GM23248 (cell line): ENCODE measurements at regions not wholly inside any gene's neighbourhood (a gene's known extent, or its start where the extent isn't known, plus 50 kb on each side); places are given as distances from the start of the nearest gene placed in this dataset.
"Not testable (repeated sequence)": the region's sequence is repeated elsewhere in the genome, so short reads cannot be mapped to it uniquely, and the experiment has no call there.

Experiments
- DNase-seq: peaks from one replicate; pipeline ENCODE4 v3.0.0-alpha.2; 2015
- H2AFZ ChIP-seq: fragments of 200-600 bp; sonication (generic); 2 replicates; pipeline ENCODE4 v1.6.1; 2016; ENCODE audit warnings: antibody characterized with exemption
- H3F3A ChIP-seq: fragments of 200-600 bp; sonication (generic); 2 replicates; pipeline ENCODE4 v1.6.1; 2016; ENCODE audit warnings: mild to moderate bottlenecking, antibody characterized with exemption, mixed run types; ENCODE audit not compliant: insufficient read depth
- H3K27ac ChIP-seq: fragments of 200-600 bp; sonication (generic); 2 replicates; pipeline ENCODE4 v1.5.1; 2016; ENCODE audit warnings: mild to moderate bottlenecking
- H3K27me3 ChIP-seq: fragments of 200-600 bp; sonication (generic); replicated peaks from 2 replicates; pipeline ENCODE4 v1.6.1; 2016; ENCODE audit warnings: mild to moderate bottlenecking; ENCODE audit not compliant: insufficient read depth
- H3K36me3 ChIP-seq: fragments of 200-600 bp; sonication (generic); 2 replicates; pipeline ENCODE4 v1.6.1; 2016; ENCODE audit warnings: low read depth, mild to moderate bottlenecking
- H3K4me1 ChIP-seq: fragments of 200-600 bp; sonication (generic); 2 replicates; pipeline ENCODE4 v1.6.1; 2016; ENCODE audit warnings: mild to moderate bottlenecking; ENCODE audit not compliant: insufficient read depth
- H3K4me2 ChIP-seq: fragments of 200-600 bp; sonication (generic); one replicate; pipeline ENCODE4 v1.6.1; 2016; ENCODE audit warnings: mild to moderate bottlenecking; ENCODE audit not compliant: unreplicated experiment
- H3K4me3 ChIP-seq: fragments of 200-600 bp; sonication (generic); 2 replicates; pipeline ENCODE4 v1.5.1; 2016; ENCODE audit warnings: mild to moderate bottlenecking
- H3K79me2 ChIP-seq: fragments of 200-600 bp; sonication (generic); 2 replicates; pipeline ENCODE4 v1.6.1; 2016; ENCODE audit warnings: mild to moderate bottlenecking; ENCODE audit not compliant: insufficient read depth
- H3K9ac ChIP-seq: fragments of 200-600 bp; sonication (generic); 2 replicates; pipeline ENCODE4 v1.6.1; 2016; ENCODE audit warnings: mild to moderate bottlenecking
- H3K9me2 ChIP-seq: fragments of 200-600 bp; sonication (generic); 2 replicates; pipeline ENCODE4 v1.6.1; 2016; ENCODE audit warnings: mixed run types, mild to moderate bottlenecking, moderate library complexity; ENCODE audit not compliant: insufficient read depth
- H3K9me3 ChIP-seq: fragments of 200-600 bp; sonication (generic); one replicate; pipeline ENCODE4 v1.6.1; 2017; ENCODE audit warnings: low read depth
- H4K20me1 ChIP-seq: fragments of 200-600 bp; sonication (generic); 2 replicates; pipeline ENCODE4 v1.6.0; 2016; ENCODE audit not compliant: insufficient read depth
- EZH2 ChIP-seq: fragments of 200-600 bp; sonication (generic); IDR thresholded peaks from 2 replicates; pipeline ENCODE4 v1.6.1; 2018; ENCODE audit warnings: antibody characterized with exemption, mild to moderate bottlenecking; ENCODE audit not compliant: insufficient read depth, poor library complexity, severe bottlenecking
- EZH2phosphoT487 ChIP-seq: fragments of 200-600 bp; sonication (generic); IDR thresholded peaks from 2 replicates; pipeline ENCODE4 v1.6.1; 2018; ENCODE audit warnings: antibody characterized with exemption, moderate library complexity, mild to moderate bottlenecking, low read depth; ENCODE audit not compliant: insufficient read depth
- WGBS, 2 experiments: methylation state at CpG; one replicate each; pipeline ENCODE4 v1.1.6; 2015 to 2017; ENCODE audit warnings: low lambda C conversion rate in 2 of 2, low coverage in 1 of 2; ENCODE audit errors: missing lambda C conversion rate in 2 of 2; 5-methylcytosine and 5-hydroxymethylcytosine counted together
- in situ Hi-C: fragments of 300-500 bp; cut with MboI; formaldehyde crosslinking; loops from 2 replicates; pipeline ENCODE4 v1.15.0; 2020

DNA sequence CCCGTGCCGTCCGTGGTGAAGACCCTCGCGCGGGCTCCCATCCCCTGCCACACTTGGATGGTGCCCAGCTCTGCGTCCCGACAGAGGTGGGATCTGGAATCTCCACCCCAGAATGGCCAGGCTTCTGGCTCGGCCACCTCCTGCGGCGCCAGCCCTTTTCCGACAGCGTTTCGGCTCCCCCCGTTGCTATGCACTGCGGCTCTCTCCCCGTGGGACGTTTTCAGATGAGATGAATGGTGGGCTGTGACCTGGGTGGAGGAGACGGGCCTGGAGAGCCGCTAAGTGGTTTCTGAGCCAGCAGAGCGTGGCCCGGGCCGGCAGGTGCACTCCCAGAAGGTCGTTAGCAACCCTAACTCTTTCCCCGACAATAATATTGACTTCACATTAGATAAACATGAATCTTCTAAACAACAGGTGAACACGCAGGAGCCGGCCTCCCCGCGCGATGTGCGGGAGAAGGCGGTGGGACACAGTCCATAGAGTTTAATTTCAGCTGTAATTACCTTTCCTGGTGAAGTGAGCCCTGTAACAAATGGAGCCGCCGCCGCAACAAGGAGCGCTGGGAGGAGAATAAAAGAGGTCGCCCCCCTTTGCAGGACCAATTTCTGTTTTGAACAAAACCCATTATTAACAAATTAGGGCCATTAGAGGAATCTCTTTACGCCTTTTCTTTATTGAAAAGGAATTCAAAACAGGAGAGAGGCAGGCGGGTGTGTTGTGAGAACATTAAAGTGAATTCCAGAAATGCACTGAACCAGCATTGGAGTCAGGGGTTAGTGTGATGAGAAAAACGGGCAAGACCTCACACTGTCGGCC lies 294.3 kb upstream of the PFKP start:
- Histone ChIP-seq H3F3A (no peaks in the 10 kb centered on the region), H3K4me2 (no peak overlapping the region), H3K9me3 (no peaks in the 10 kb centered on the region), H3K4me1 (no peaks in the 10 kb centered on the region), H3K9me2 (no peaks in the 10 kb centered on the region), H3K36me3 (no peaks in the 10 kb centered on the region), H3K9ac (no peak overlapping the region), H3K27ac (no peak overlapping the region), H2AFZ (no peak overlapping the region), H3K79me2 (no peaks in the 10 kb centered on the region), H3K4me3 (no peak overlapping the region), H3K27me3 (no peaks in the 10 kb centered on the region), H4K20me1 (no peaks in the 10 kb centered on the region)
- TF ChIP-seq EZH2 (no peak), EZH2phosphoT487 (no peak)
- no peak for DNase-seq
- in situ Hi-C loops, result no loop called here
- 59% methylated on average over 39 to 41 of the region's 41 CpGs for WGBS, 2 experiments

DNA sequence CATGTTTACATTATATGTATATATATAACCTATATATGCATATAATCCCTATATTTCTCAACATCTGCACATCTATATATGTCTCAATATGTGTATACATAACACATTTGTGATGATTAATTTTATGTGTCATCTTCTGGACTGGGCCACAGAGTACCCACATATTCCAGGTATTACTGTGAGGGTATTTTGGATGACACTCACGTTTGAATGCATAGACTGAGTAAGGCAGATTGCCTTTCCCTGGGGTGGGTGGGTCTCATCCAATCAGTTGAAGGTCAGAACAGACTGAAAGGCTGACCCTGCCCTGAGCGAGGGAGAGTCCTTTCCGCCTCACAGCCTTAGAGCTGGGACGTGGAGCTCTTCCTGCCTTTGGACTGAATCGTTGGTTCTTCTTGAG lies 295.2 kb upstream of the PFKP start:
- H3K4me1 ChIP-seq, result no peaks in the 10 kb centered on the region
- H3K27me3 ChIP-seq, result no peaks in the 10 kb centered on the region
- H3K4me3 ChIP-seq, result no peak overlapping the region
- H4K20me1 ChIP-seq, result no peaks in the 10 kb centered on the region
- TF ChIP-seq EZH2, result no peak
- TF ChIP-seq EZH2phosphoT487, result no peak
- no peaks in the 10 kb centered on the region for H3K79me2 ChIP-seq
- no peak overlapping the region for H3K9ac ChIP-seq
- H2AFZ ChIP-seq, result no peak overlapping the region
- no peaks in the 10 kb centered on the region for H3K9me3 ChIP-seq
- 36 to 38% methylated on average over 5 of the region's 5 CpGs for WGBS, 2 experiments
- no peaks in the 10 kb centered on the region for H3K36me3 ChIP-seq
- no peak for DNase-seq
- in situ Hi-C loops, result no loop called here
- H3K9me2 ChIP-seq, result no peaks in the 10 kb centered on the region
- H3K27ac ChIP-seq, result no peak overlapping the region
- no peaks in the 10 kb centered on the region for H3F3A ChIP-seq
- no peak overlapping the region for H3K4me2 ChIP-seq

DNA sequence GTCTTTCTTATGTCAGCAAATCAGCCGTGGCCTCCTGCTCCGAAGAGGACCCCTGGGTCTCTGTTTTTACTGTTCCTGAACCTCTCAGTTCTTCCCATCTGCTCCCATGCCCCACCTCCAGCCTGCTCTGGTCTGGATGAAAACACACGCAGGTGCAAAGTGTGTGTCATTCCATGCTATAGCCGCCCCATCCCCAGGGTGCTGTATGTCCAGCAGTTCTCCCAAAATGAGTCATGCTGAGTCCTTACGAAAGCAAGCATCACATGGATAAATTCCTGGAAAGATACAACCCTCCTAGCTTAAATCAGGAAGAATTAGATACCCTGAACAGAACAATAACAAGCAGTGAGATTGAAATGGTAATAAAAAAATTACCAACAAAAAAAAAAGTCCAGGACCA lies 300.1 kb upstream of the PFKP start:
- DNase-seq, H2AFZ ChIP-seq, H3F3A ChIP-seq, in situ Hi-C loops, H3K9me2 ChIP-seq, H3K36me3 ChIP-seq, H3K9ac ChIP-seq, H3K79me2 ChIP-seq, H3K4me2 ChIP-seq, H4K20me1 ChIP-seq, H3K4me3 ChIP-seq, H3K27me3 ChIP-seq, H3K4me1 ChIP-seq, H3K9me3 ChIP-seq, H3K27ac ChIP-seq: not testable (repeated sequence)
- 12 to 26% methylated on average over 5 of the region's 5 CpGs for WGBS, 2 experiments

DNA sequence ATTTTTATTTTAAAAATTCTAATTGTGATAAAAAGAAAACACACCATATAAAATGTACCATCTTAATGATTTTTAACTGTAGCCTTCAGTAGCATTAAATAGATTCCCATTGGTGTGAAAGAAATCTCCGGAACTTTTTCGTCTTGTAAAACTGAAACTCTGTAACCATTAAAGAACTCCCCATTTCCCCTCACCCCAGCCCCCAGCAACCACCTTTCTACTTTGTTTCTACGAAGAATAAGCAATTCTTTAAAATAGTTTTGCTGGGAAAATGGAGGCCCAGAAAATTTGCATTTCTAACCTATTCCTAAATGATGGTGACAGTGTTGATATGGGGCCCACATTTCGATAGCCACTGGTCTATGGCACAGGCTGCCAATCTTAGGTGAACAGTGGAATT lies 305.4 kb upstream of the PFKP start:
- 32 to 37% methylated on average over 4 of the region's 4 CpGs for WGBS, 2 experiments
- no peak overlapping the region for H3K9ac ChIP-seq
- in situ Hi-C loops, result no loop called here
- H3K9me2 ChIP-seq, result no peaks in the 10 kb centered on the region
- H3F3A ChIP-seq, result no peaks in the 10 kb centered on the region
- H4K20me1 ChIP-seq, result no peaks in the 10 kb centered on the region
- H3K36me3 ChIP-seq, result no peaks in the 10 kb centered on the region
- DNase-seq, result no peak
- H3K79me2 ChIP-seq, result no peaks in the 10 kb centered on the region
- H2AFZ ChIP-seq, result no peak overlapping the region
- TF ChIP-seq EZH2 (no peak), EZH2phosphoT487 (no peak)
- H3K4me2 ChIP-seq, result no peak overlapping the region
- no peaks in the 10 kb centered on the region for H3K27me3 ChIP-seq
- H3K27ac ChIP-seq, result no peak overlapping the region
- H3K4me1 ChIP-seq, result no peaks in the 10 kb centered on the region
- no peak overlapping the region for H3K4me3 ChIP-seq
- no peaks in the 10 kb centered on the region for H3K9me3 ChIP-seq

DNA sequence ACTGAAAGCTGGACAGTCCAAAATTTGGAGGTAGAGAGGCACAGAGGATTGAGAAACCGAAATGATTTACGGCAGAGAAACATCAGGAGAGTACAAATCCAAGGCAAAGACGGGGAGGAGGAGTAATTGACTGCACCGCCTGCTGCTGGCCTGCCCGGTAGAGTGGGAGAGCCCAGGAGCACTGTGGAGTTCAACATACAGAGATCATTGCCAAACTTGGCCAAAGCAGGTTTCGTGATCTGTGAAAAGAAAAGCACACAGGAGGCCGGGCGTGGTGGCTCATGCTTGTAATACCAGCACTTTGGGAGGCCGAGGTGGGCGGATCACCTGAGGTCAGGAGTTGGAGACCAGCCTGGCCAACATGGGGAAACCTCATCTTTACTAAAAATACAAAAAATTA lies 306.0 kb upstream of the PFKP start:
- Histone ChIP-seq H3K27me3 (no peaks in the 10 kb centered on the region), H3K79me2 (no peaks in the 10 kb centered on the region), H3K4me2 (no peak overlapping the region), H3K36me3 (no peaks in the 10 kb centered on the region), H4K20me1 (no peaks in the 10 kb centered on the region), H3K4me3 (no peak overlapping the region), H3F3A (no peaks in the 10 kb centered on the region), H2AFZ (no peak overlapping the region), H3K9me2 (no peaks in the 10 kb centered on the region), H3K4me1 (no peaks in the 10 kb centered on the region), H3K27ac (no peak overlapping the region), H3K9me3 (no peaks in the 10 kb centered on the region), H3K9ac (no peak overlapping the region)
- no peak for DNase-seq
- in situ Hi-C loops, result no loop called here
- no peak for TF ChIP-seq EZH2
- no peak for TF ChIP-seq EZH2phosphoT487
- WGBS, 2 experiments, result 35 to 39% methylated on average over 10 of the region's 10 CpGs
